GM12874 (cell line): ENCODE measurements at regions not wholly inside any gene's neighbourhood (a gene's known extent, or its start where the extent isn't known, plus 50 kb on each side); places are given as distances from the start of the nearest gene placed in this dataset.

Experiments
- CTCF ChIP-seq: IDR thresholded peaks from 2 replicates; pipeline ENCODE4 v1.5.1; 2011; ENCODE audit warnings: low read depth, mild to moderate bottlenecking, control low read depth, low read length, moderate library complexity; ENCODE audit not compliant: insufficient read depth

GRCh38 chr4:123783151-123783790, 386.7 kb downstream of the SPRY1 start:
- TF ChIP-seq CTCF = no peak

DNA sequence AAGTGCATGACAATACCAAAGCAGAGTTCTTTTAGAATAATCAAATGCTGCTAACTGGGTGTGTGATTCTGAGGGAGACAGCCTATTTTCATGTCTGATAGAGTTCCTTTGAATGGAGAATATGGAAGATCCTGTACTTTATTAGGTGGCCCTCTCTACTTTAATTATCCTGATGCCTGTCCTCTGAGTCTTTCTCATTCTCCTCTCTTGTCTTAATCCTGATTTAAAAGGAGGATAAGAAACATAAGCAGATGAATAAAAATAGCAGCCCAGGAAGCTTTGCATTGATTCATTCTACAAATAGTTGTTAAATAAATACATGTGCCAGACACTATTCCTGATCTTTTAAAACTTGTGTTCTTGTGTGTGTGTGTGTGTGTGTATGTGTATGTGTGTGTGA, 387.3 kb downstream of the SPRY1 start:
- TF ChIP-seq CTCF = no peak

DNA sequence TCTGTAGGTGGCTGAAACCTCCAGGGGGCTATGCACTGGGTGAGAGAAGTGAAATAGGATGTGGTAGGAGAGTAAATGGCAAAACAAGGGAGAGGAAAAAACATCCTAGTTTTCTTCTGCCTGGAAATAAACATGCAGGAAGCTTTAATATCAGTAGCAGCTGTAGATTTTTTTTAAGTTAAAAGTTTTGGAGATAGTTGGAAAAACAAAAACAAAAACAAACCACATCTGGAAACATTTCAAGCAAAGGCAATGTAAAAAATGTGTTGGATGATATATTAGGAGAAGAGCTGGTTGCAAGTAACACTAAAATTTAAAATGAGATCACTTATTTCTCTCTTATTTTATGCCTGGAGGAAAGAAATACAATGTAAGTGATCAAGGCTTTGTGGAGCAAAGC, 388.0 kb downstream of the SPRY1 start:
- no peak for TF ChIP-seq CTCF

GRCh38 chr4:123785538-123785937, 388.9 kb downstream of the SPRY1 start:
- TF ChIP-seq CTCF = no peak

DNA sequence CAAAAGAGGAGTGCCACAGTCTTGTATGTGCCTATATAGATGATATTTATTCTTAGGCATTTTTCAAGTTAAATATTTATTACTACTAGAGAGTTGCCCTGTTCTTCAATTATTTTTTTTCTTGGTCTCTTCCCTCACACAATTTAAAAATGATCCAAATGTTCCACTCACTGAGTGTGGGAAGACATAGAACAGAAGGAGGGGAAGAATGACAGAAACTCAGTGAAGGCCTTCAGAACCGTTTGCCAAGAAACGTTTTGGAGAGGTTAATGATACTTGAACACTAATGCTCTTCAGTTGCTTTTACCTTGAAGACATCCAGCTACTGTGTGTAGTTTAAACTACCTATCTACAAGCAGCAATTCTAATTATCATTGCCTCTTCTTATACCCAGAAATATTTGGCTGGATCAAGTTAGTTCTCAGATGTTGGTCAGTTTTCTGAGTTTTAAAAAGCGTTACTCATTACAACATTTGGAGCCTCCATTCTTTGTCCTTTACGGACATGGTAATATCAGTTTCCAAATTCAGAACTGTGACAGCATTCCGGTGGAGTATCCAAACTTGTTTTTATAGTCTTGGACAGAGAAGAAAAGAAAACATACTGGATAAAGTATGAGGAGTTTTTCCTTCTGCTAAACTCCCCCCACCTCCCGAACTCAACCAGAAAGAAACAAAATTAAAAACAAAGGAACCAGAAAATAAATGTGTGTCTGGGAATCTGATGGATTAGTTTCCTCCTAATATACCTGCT, 389.7 kb downstream of the SPRY1 start:
- no peak for TF ChIP-seq CTCF

DNA sequence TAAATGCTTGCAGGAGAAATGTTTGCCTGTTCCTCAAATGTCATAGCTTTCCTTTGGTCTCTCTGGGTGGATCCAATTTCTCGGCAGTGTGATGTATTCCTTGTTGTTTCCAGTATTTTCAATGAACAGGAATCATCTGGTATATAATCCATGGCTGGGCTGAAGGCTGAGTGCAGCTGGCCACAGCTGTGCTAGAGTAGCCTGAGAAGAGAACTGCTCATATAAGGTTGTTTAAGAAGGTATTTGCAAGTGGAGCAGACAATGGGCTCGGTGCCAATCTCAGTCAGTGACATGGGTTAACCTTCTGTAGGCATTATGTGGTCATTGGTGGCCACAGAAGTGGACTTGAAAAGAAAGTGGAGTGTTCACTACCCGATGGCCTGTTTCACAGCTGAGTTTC, 390.3 kb downstream of the SPRY1 start:
- TF ChIP-seq CTCF = no peak

DNA sequence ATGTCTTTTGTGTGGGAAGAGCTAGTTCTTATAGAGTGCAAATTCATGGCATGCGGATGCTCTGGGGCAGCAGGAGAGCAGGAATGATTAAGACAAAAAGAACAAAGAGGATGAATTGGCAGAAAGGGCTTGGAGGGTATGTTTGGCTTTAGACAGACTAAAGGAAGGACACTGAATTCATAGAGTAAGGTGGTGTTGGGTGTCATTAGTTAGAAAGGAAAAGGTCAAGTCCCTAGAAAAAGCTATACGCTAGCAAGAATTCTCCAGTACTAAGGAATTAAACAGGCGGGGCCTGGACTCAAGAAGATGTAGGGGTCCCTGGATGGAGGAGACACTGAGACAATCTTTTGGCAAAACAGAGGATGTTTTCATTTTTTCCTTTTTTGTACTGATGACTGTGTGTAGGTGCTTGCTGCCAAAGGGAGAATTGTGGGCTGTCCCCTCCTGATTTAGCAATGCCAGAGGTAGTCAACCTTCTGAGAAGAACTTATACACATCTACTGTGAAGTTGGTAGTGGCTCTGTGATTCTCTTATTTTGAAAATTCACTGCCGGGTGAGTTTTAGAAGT, 391.0 kb downstream of the SPRY1 start:
- TF ChIP-seq CTCF = no peak
